ENCODE measurements at regions not wholly inside any gene's neighbourhood (a gene's known extent, or its start where the extent isn't known, plus 50 kb on each side); places are given as distances from the start of the nearest gene placed in this dataset.

DNA sequence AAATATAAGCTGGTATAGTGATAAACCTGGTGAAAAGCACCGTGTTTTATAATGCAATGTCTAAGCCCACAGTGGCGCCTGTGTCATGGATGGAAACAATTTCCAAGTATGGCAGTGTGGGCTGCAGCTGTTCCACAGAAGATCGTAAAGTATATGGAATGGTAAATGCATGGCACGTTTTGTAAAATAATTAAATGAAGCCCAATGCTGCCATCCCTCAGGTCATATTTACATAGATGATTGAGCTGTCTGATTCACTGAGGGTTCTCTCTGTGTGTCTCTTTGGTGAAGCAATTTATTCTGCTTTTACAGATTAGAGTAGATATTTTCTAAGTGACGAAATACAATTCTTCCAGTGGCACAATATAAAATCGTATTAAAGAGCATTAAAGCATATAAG lies 164.8 kb downstream of the ASMT start:
- peaks cover 20% of the 10 kb centered on the region for H3K9me3 Mint-ChIP-seq
- H3K36me3 Mint-ChIP-seq: peaks cover 6% of the 10 kb centered on the region
- H3K4me1 Mint-ChIP-seq: no peaks in the 10 kb centered on the region; the same call in 1 of the 2 replicates
- POLR2A ChIA-PET: no interaction called here
- no peak overlapping the region for H3K4me3 Mint-ChIP-seq
- H3K27me3 Mint-ChIP-seq (ENCODE audit: low read depth): no peaks in the 10 kb centered on the region
- DNase-seq (ENCODE audit: low spot score) (no peak), ATAC-seq (no peak)
- H3K27ac Mint-ChIP-seq: no peak overlapping the region
- CTCF ChIA-PET: no interaction called here
- TF ChIP-seq ETV6 (CRISPR knock-in tag; IDR thresholded peaks at IDR 0.05) (no peak), ZNF219 (CRISPR knock-in tag; IDR thresholded peaks at IDR 0.05; ENCODE audit: borderline replicate concordance) (no peak), TP53 (CRISPR knock-in tag; IDR thresholded peaks at IDR 0.05) (no peak), NR1H2 (CRISPR knock-in tag; IDR thresholded peaks at IDR 0.05) (no peak), ATF1 (CRISPR knock-in tag; IDR thresholded peaks at IDR 0.05) (no peak), NR3C1 (CRISPR knock-in tag; conservative IDR thresholded peaks at IDR 0.05; ENCODE audit: low read depth) (no peak), ZNF138 (CRISPR knock-in tag; conservative IDR thresholded peaks at IDR 0.05) (no peak), ESRRA (CRISPR knock-in tag; IDR thresholded peaks at IDR 0.05; ENCODE audit: borderline replicate concordance) (no peak)
- TF ChIP-seq, protein P1, sequence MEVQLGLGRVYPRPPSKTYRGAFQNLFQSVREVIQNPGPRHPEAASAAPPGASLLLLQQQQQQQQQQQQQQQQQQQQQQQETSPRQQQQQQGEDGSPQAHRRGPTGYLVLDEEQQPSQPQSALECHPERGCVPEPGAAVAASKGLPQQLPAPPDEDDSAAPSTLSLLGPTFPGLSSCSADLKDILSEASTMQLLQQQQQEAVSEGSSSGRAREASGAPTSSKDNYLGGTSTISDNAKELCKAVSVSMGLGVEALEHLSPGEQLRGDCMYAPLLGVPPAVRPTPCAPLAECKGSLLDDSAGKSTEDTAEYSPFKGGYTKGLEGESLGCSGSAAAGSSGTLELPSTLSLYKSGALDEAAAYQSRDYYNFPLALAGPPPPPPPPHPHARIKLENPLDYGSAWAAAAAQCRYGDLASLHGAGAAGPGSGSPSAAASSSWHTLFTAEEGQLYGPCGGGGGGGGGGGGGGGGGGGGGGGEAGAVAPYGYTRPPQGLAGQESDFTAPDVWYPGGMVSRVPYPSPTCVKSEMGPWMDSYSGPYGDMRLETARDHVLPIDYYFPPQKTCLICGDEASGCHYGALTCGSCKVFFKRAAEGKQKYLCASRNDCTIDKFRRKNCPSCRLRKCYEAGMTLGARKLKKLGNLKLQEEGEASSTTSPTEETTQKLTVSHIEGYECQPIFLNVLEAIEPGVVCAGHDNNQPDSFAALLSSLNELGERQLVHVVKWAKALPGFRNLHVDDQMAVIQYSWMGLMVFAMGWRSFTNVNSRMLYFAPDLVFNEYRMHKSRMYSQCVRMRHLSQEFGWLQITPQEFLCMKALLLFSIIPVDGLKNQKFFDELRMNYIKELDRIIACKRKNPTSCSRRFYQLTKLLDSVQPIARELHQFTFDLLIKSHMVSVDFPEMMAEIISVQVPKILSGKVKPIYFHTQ (CRISPR knock-in tag; IDR thresholded peaks at IDR 0.05): no peak
- TF ChIP-seq, protein P2, sequence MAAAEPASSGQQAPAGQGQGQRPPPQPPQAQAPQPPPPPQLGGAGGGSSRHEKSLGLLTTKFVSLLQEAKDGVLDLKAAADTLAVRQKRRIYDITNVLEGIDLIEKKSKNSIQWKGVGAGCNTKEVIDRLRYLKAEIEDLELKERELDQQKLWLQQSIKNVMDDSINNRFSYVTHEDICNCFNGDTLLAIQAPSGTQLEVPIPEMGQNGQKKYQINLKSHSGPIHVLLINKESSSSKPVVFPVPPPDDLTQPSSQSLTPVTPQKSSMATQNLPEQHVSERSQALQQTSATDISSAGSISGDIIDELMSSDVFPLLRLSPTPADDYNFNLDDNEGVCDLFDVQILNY (CRISPR knock-in tag; IDR thresholded peaks at IDR 0.05): no peak
- TF ChIP-seq, protein P3, sequence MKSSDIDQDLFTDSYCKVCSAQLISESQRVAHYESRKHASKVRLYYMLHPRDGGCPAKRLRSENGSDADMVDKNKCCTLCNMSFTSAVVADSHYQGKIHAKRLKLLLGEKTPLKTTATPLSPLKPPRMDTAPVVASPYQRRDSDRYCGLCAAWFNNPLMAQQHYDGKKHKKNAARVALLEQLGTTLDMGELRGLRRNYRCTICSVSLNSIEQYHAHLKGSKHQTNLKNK (CRISPR knock-in tag; IDR thresholded peaks at IDR 0.05): no peak
- TF ChIP-seq, protein P4, sequence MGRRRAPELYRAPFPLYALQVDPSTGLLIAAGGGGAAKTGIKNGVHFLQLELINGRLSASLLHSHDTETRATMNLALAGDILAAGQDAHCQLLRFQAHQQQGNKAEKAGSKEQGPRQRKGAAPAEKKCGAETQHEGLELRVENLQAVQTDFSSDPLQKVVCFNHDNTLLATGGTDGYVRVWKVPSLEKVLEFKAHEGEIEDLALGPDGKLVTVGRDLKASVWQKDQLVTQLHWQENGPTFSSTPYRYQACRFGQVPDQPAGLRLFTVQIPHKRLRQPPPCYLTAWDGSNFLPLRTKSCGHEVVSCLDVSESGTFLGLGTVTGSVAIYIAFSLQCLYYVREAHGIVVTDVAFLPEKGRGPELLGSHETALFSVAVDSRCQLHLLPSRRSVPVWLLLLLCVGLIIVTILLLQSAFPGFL (CRISPR knock-in tag; IDR thresholded peaks at IDR 0.05; ENCODE audit: borderline replicate concordance): no peak
- TF ChIP-seq, protein P5, sequence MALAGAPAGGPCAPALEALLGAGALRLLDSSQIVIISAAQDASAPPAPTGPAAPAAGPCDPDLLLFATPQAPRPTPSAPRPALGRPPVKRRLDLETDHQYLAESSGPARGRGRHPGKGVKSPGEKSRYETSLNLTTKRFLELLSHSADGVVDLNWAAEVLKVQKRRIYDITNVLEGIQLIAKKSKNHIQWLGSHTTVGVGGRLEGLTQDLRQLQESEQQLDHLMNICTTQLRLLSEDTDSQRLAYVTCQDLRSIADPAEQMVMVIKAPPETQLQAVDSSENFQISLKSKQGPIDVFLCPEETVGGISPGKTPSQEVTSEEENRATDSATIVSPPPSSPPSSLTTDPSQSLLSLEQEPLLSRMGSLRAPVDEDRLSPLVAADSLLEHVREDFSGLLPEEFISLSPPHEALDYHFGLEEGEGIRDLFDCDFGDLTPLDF (CRISPR knock-in tag; IDR thresholded peaks at IDR 0.05): no peak
- TF ChIP-seq, protein P6, sequence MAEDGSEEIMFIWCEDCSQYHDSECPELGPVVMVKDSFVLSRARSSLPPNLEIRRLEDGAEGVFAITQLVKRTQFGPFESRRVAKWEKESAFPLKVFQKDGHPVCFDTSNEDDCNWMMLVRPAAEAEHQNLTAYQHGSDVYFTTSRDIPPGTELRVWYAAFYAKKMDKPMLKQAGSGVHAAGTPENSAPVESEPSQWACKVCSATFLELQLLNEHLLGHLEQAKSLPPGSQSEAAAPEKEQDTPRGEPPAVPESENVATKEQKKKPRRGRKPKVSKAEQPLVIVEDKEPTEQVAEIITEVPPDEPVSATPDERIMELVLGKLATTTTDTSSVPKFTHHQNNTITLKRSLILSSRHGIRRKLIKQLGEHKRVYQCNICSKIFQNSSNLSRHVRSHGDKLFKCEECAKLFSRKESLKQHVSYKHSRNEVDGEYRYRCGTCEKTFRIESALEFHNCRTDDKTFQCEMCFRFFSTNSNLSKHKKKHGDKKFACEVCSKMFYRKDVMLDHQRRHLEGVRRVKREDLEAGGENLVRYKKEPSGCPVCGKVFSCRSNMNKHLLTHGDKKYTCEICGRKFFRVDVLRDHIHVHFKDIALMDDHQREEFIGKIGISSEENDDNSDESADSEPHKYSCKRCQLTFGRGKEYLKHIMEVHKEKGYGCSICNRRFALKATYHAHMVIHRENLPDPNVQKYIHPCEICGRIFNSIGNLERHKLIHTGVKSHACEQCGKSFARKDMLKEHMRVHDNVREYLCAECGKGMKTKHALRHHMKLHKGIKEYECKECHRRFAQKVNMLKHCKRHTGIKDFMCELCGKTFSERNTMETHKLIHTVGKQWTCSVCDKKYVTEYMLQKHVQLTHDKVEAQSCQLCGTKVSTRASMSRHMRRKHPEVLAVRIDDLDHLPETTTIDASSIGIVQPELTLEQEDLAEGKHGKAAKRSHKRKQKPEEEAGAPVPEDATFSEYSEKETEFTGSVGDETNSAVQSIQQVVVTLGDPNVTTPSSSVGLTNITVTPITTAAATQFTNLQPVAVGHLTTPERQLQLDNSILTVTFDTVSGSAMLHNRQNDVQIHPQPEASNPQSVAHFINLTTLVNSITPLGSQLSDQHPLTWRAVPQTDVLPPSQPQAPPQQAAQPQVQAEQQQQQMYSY (CRISPR knock-in tag; IDR thresholded peaks at IDR 0.05): no peak

DNA sequence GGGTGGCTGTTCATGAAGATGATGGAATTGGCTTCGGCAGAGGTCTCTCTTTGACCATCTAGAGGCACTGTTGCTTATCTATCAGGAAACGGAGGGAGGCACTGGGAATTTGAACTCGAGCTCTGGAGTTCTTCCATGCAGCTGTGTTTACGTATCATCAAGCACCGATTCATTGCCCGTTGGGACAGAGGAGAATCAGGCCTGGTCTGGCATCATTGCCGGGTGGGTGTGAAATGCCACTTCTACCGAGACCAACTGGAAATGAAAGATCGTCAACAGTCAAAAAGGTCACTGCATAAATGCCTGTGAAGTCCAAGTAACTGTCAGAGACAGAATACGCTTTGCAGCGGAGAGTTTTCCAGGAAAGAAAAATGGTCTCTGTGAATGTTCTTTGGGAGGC lies 166.9 kb downstream of the ASMT start:
- Mint-ChIP-seq H3K4me1 (no peaks in the 10 kb centered on the region; the same call in 1 of the 2 replicates), H3K9me3 (peaks cover 37% of the 10 kb centered on the region), H3K36me3 (peaks cover 15% of the 10 kb centered on the region), H3K27ac (0 out of 2 replicates have a peak overlapping the region, but pooled peaks have one; percentile 10), H3K4me3 (no peak overlapping the region), H3K27me3 (ENCODE audit: low read depth) (no peaks in the 10 kb centered on the region)
- DNase-seq (ENCODE audit: low spot score): no peak
- no peak; the same call in 1 of the 2 replicates for ATAC-seq
- CTCF ChIA-PET: no interaction called here
- POLR2A ChIA-PET: no interaction called here
- TF ChIP-seq, protein P7, sequence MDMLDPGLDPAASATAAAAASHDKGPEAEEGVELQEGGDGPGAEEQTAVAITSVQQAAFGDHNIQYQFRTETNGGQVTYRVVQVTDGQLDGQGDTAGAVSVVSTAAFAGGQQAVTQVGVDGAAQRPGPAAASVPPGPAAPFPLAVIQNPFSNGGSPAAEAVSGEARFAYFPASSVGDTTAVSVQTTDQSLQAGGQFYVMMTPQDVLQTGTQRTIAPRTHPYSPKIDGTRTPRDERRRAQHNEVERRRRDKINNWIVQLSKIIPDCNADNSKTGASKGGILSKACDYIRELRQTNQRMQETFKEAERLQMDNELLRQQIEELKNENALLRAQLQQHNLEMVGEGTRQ (CRISPR knock-in tag; IDR thresholded peaks at IDR 0.05): no peak
- TF ChIP-seq TCF7 (CRISPR knock-in tag; IDR thresholded peaks at IDR 0.05; ENCODE audit: low read depth): no peak
- TF ChIP-seq, protein P8, sequence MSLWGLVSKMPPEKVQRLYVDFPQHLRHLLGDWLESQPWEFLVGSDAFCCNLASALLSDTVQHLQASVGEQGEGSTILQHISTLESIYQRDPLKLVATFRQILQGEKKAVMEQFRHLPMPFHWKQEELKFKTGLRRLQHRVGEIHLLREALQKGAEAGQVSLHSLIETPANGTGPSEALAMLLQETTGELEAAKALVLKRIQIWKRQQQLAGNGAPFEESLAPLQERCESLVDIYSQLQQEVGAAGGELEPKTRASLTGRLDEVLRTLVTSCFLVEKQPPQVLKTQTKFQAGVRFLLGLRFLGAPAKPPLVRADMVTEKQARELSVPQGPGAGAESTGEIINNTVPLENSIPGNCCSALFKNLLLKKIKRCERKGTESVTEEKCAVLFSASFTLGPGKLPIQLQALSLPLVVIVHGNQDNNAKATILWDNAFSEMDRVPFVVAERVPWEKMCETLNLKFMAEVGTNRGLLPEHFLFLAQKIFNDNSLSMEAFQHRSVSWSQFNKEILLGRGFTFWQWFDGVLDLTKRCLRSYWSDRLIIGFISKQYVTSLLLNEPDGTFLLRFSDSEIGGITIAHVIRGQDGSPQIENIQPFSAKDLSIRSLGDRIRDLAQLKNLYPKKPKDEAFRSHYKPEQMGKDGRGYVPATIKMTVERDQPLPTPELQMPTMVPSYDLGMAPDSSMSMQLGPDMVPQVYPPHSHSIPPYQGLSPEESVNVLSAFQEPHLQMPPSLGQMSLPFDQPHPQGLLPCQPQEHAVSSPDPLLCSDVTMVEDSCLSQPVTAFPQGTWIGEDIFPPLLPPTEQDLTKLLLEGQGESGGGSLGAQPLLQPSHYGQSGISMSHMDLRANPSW (CRISPR knock-in tag; conservative IDR thresholded peaks at IDR 0.05; ENCODE audit: low read depth): no peak
